Liver (tissue), 2 donors: ENCODE measurements at regions not wholly inside any gene's neighbourhood (a gene's known extent, or its start where the extent isn't known, plus 50 kb on each side); places are given as distances from the start of the nearest gene placed in this dataset.

Source experiments
- FOXA1 ChIP-seq: IDR thresholded peaks from 2 replicates; pipeline ENCODE4 v1.6.1; 2016; ENCODE audit warnings: antibody characterized with exemption
- TF ChIP-seq, protein P1 (sequence below): fragments of 150-350 bp; IDR thresholded peaks from 2 replicates; pipeline ENCODE4 v1.5.1; 2017; ENCODE audit warnings: improper control_type of control experiment, low read depth, low read length; ENCODE audit not compliant: missing input control
- TF ChIP-seq, protein P2 (sequence below): IDR thresholded peaks from 2 replicates; pipeline ENCODE4 v1.6.1; 2016; ENCODE audit warnings: antibody characterized with exemption
- donor health status: healthy.

DNA sequence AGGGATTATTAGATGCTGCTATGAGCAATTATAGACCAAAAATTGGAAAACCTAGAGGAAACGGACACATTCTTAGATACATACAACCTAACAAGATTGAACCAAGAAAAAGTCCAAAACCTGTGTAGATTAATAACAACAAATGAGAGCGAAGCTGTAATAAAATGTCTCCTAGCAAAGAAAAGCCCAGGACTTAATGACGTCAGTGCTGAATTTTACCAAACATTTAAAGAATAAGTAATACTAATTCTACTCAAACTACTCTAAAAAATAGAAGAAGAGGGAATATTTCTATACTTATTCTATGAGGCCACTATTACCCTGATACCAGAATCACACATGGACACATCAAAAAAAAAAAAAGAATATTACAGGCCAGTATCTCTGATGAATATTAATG lies 309.5 kb upstream of the ANO5 start:
- TF ChIP-seq, protein P1, sequence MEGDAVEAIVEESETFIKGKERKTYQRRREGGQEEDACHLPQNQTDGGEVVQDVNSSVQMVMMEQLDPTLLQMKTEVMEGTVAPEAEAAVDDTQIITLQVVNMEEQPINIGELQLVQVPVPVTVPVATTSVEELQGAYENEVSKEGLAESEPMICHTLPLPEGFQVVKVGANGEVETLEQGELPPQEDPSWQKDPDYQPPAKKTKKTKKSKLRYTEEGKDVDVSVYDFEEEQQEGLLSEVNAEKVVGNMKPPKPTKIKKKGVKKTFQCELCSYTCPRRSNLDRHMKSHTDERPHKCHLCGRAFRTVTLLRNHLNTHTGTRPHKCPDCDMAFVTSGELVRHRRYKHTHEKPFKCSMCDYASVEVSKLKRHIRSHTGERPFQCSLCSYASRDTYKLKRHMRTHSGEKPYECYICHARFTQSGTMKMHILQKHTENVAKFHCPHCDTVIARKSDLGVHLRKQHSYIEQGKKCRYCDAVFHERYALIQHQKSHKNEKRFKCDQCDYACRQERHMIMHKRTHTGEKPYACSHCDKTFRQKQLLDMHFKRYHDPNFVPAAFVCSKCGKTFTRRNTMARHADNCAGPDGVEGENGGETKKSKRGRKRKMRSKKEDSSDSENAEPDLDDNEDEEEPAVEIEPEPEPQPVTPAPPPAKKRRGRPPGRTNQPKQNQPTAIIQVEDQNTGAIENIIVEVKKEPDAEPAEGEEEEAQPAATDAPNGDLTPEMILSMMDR = no peak
- TF ChIP-seq, protein P2, sequence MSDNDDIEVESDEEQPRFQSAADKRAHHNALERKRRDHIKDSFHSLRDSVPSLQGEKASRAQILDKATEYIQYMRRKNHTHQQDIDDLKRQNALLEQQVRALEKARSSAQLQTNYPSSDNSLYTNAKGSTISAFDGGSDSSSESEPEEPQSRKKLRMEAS = no peak
- no peak for TF ChIP-seq FOXA1
